Ishikawa (cell line): ENCODE measurements at regions not wholly inside any gene's neighbourhood (a gene's known extent, or its start where the extent isn't known, plus 50 kb on each side); places are given as distances from the start of the nearest gene placed in this dataset.

ENCODE experiments used
- CREB1 ChIP-seq: IDR thresholded peaks from 2 replicates; pipeline ENCODE4 v1.6.1; 2012; ENCODE audit warnings: low read depth
- EGR1 ChIP-seq: IDR thresholded peaks from 2 replicates; pipeline ENCODE4 v1.6.1; 2012
- EP300 ChIP-seq: IDR thresholded peaks from 2 replicates; pipeline ENCODE4 v1.6.1; 2012; ENCODE audit warnings: borderline replicate concordance
- FOXM1 ChIP-seq: IDR thresholded peaks from 2 replicates; pipeline ENCODE4 v1.6.1; 2012; ENCODE audit warnings: low read depth, borderline replicate concordance
- MAX ChIP-seq: IDR thresholded peaks from 2 replicates; pipeline ENCODE4 v1.6.1; 2012
- REST ChIP-seq: IDR thresholded peaks from 2 replicates; pipeline ENCODE4 v1.6.1; 2012; ENCODE audit warnings: low read depth, mild to moderate bottlenecking
- TAF1 ChIP-seq: IDR thresholded peaks from 2 replicates; pipeline ENCODE4 v1.6.1; 2012; ENCODE audit warnings: low read depth, mild to moderate bottlenecking
- TEAD4 ChIP-seq: IDR thresholded peaks from 2 replicates; pipeline ENCODE4 v1.6.1; 2012
- USF1 ChIP-seq: IDR thresholded peaks from 2 replicates; pipeline ENCODE4 v1.6.1; 2012
- YY1 ChIP-seq: IDR thresholded peaks from 2 replicates; pipeline ENCODE4 v1.6.1; 2012; ENCODE audit warnings: low read depth
- ZBTB7A ChIP-seq: IDR thresholded peaks from 2 replicates; pipeline ENCODE4 v1.6.1; 2012; ENCODE audit warnings: low read depth

GRCh38 chr1:194503209-194503608 lies 1316.8 kb upstream of the B3GALT2 start:
- no peak for TF ChIP-seq REST
- TF ChIP-seq USF1: no peak
- TF ChIP-seq EP300: no peak
- TF ChIP-seq YY1: no peak
- no peak for TF ChIP-seq TAF1
- TF ChIP-seq CREB1: no peak
- no peak for TF ChIP-seq ZBTB7A
- no peak for TF ChIP-seq MAX
- TF ChIP-seq TEAD4: no peak
- no peak for TF ChIP-seq EGR1
- TF ChIP-seq FOXM1: no peak
